Esophagus muscularis mucosa (tissue), 4 donors: ENCODE measurements at regions not wholly inside any gene's neighbourhood (a gene's known extent, or its start where the extent isn't known, plus 50 kb on each side); places are given as distances from the start of the nearest gene placed in this dataset.

Experiments
- DNase-seq: peaks from one replicate; pipeline ENCODE4 v3.0.0-alpha.2; 2017; ENCODE audit errors: extremely low spot score
- H3K27ac ChIP-seq, 4 donors: fragments of 200-600 bp; sonication (generic); replicated peaks in 1 of 4; 1 replicate in 3 of 4; 2 replicates in 1 of 4; pipeline ENCODE4 v1.5.1; 2016 to 2019; ENCODE audit warnings: mild to moderate bottlenecking in 1 of 4
- H3K27me3 ChIP-seq, 4 donors: fragments of 200-600 bp; sonication (generic); one replicate each; pipeline versions ENCODE4 v1.5.1 to v1.6.0; 2016 to 2019
- H3K36me3 ChIP-seq, 4 donors: fragments of 200-600 bp; sonication (generic); one replicate each; pipeline ENCODE4 v1.5.1; 2016 to 2019
- H3K4me1 ChIP-seq, 4 donors: fragments of 200-600 bp; sonication (generic); one replicate each; pipeline ENCODE4 v1.5.1; 2016 to 2019
- H3K4me3 ChIP-seq, 4 donors: fragments of 200-600 bp; sonication (generic); 1 replicate in 2 of 4; 2 replicates in 2 of 4; pipeline ENCODE4 v1.5.1; 2016 to 2019; ENCODE audit warnings: mild to moderate bottlenecking in 4 of 4, moderate library complexity in 1 of 4
- H3K9me3 ChIP-seq, 4 donors: fragments of 200-600 bp; sonication (generic); 1 replicate in 3 of 4; 2 replicates in 1 of 4; pipeline ENCODE4 v1.5.1; 2016 to 2019
- EP300 ChIP-seq: sonication (generic); formaldehyde crosslinking; IDR thresholded peaks from one replicate; pipeline ENCODE4 v1.6.1; 2017; ENCODE audit warnings: antibody characterized with exemption
- POLR2A ChIP-seq: fragments of 450-650 bp; IDR thresholded peaks from one replicate; pipeline ENCODE4 v1.6.1; 2017; ENCODE audit warnings: antibody characterized with exemption, moderate library complexity, mild to moderate bottlenecking, low read depth
- POLR2AphosphoS5 ChIP-seq, 2 donors: sonication (generic); formaldehyde crosslinking; IDR thresholded peaks; one replicate each; pipeline ENCODE4 v1.6.1; 2017; ENCODE audit warnings: antibody characterized with exemption in 2 of 2
- WGBS: methylation state at CpG from one replicate; pipeline ENCODE4 v1.1.5; 2018; 5-methylcytosine and 5-hydroxymethylcytosine counted together
- intact Hi-C: fragments of 100-400 bp; cut with DNase I; formaldehyde crosslinking; loops from one replicate; pipeline ENCODE4 v1.15.1; 2023
- TF ChIP-seq, protein P1 (sequence below), 3 experiments: fragments of 200-600 bp in 2 of 3; fragments of 450-650 bp in 1 of 3; sonication (generic) in 2 of 3; IDR thresholded peaks; one replicate each; pipeline ENCODE4 v1.5.1; 2017 to 2019; ENCODE audit warnings: antibody characterized with exemption in 3 of 3, mild to moderate bottlenecking in 2 of 3, moderate library complexity in 1 of 3

- Histone ChIP-seq H3K4me3 (no peak overlapping the region), H3K36me3 (no peaks in the 10 kb centered on the region), H3K4me1 (no peaks in the 10 kb centered on the region), H3K27ac (no peak overlapping the region), H3K27me3 (no peaks in the 10 kb centered on the region), H3K9me3 (no peaks in the 10 kb centered on the region)
- intact Hi-C loops = no loop called here
- no peak for DNase-seq
- TF ChIP-seq POLR2AphosphoS5 (IDR thresholded peaks at IDR 0.05) (no peak), EP300 (no peak), POLR2A (no peak)
- TF ChIP-seq, protein P1, sequence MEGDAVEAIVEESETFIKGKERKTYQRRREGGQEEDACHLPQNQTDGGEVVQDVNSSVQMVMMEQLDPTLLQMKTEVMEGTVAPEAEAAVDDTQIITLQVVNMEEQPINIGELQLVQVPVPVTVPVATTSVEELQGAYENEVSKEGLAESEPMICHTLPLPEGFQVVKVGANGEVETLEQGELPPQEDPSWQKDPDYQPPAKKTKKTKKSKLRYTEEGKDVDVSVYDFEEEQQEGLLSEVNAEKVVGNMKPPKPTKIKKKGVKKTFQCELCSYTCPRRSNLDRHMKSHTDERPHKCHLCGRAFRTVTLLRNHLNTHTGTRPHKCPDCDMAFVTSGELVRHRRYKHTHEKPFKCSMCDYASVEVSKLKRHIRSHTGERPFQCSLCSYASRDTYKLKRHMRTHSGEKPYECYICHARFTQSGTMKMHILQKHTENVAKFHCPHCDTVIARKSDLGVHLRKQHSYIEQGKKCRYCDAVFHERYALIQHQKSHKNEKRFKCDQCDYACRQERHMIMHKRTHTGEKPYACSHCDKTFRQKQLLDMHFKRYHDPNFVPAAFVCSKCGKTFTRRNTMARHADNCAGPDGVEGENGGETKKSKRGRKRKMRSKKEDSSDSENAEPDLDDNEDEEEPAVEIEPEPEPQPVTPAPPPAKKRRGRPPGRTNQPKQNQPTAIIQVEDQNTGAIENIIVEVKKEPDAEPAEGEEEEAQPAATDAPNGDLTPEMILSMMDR (IDR thresholded peaks at IDR 0.05) = no peak
- 86% methylated on average over 2 of the region's 2 CpGs for WGBS
Observed at GRCh38 chr13:68350554-68350953, 1120.4 kb upstream of the PCDH9 start.

- WGBS = 26% methylated on average over 3 of the region's 3 CpGs
- Histone ChIP-seq H3K4me3 (no peak overlapping the region), H3K27ac (no peak overlapping the region), H3K4me1 (no peaks in the 10 kb centered on the region), H3K36me3 (no peaks in the 10 kb centered on the region), H3K27me3 (no peaks in the 10 kb centered on the region), H3K9me3 (peaks cover 0 to 6% (median 0%) of the 10 kb centered on the region in 4 donors)
- intact Hi-C loops = no loop called here
- DNase-seq = no peak
- TF ChIP-seq EP300 = no peak
- TF ChIP-seq, protein P1 (IDR thresholded peaks at IDR 0.05) = no peak
- no peak for TF ChIP-seq POLR2AphosphoS5 (IDR thresholded peaks at IDR 0.05)
- no peak for TF ChIP-seq POLR2A
Observed at GRCh38 chr13:68347220-68347619, 1117.1 kb upstream of the PCDH9 start.

- 77% methylated on average over 1 of the region's 1 CpG for WGBS
- H3K4me1 ChIP-seq = no peaks in the 10 kb centered on the region
- H3K4me3 ChIP-seq = no peak overlapping the region
- H3K27ac ChIP-seq = no peak overlapping the region
- TF ChIP-seq POLR2AphosphoS5 (IDR thresholded peaks at IDR 0.05) (no peak), POLR2A (no peak), EP300 (no peak)
- TF ChIP-seq, protein P1 (IDR thresholded peaks at IDR 0.05) = no peak
- intact Hi-C loops = no loop called here
- no peak for DNase-seq
- no peaks in the 10 kb centered on the region for H3K36me3 ChIP-seq
- H3K9me3 ChIP-seq = peaks cover 0 to 6% (median 0%) of the 10 kb centered on the region in 4 donors
- H3K27me3 ChIP-seq = no peaks in the 10 kb centered on the region
Observed at GRCh38 chr13:68345963-68346531, 1115.9 kb upstream of the PCDH9 start.

DNA sequence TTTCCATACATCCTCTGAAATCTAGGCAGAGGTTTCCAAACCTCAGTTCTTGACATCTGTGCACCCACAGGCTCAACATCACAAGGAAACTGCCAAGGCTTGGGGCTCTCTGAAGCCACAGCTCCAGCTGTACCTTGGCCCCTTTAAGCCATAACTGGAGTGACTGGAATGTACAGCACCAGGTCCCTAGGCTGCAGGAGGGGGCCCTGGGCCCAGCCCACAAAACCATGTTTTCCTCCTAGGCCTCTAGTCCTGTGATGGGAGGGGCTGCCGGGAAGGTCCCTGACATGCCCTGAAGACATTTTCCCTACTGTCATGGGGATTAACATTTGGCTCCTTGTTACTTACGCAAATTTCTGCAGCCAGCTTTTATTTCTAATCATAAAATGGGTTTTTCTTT, 1093.0 kb upstream of the PCDH9 start:
- no peak for DNase-seq
- H3K4me1 ChIP-seq = no peaks in the 10 kb centered on the region
- no peaks in the 10 kb centered on the region for H3K36me3 ChIP-seq
- intact Hi-C loops = no loop called here
- H3K27ac ChIP-seq = no peak overlapping the region
- H3K4me3 ChIP-seq = no peak overlapping the region
- TF ChIP-seq EP300 = no peak
- no peak for TF ChIP-seq POLR2AphosphoS5 (IDR thresholded peaks at IDR 0.05)
- TF ChIP-seq, protein P1 (IDR thresholded peaks at IDR 0.05) = no peak
- TF ChIP-seq POLR2A = no peak
- WGBS = 86% methylated on average over 2 of the region's 2 CpGs
- H3K27me3 ChIP-seq = no peaks in the 10 kb centered on the region
- H3K9me3 ChIP-seq = peaks cover 0 to 14% (median 10%) of the 10 kb centered on the region in 4 donors

DNA sequence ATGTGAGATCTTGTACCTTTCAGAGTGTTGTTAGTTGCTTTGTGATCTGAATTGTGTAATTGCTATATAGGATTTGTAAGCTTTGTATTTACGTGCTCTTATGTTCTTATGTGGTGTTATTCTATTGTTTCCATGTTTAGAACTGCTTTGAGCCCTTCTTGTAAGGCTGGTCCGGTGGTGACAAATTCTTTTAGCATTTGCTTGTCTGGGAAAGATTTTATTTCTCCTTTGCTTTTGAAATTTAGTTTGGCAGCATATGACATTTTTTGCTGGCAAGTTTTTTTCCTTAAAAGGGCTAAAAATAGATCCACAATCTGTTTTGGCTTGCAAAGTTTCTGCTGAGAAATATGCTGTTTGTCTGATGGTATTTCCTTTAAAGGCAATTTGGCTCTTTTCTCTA, 1089.2 kb upstream of the PCDH9 start:
- TF ChIP-seq EP300 (no peak), POLR2A (no peak), POLR2AphosphoS5 (IDR thresholded peaks at IDR 0.05) (no peak)
- TF ChIP-seq, protein P1 (IDR thresholded peaks at IDR 0.05) = no peak
- intact Hi-C loops = no loop called here
- no peak overlapping the region for H3K27ac ChIP-seq
- peaks cover 0 to 14% (median 10%) of the 10 kb centered on the region in 4 donors for H3K9me3 ChIP-seq
- no peaks in the 10 kb centered on the region for H3K27me3 ChIP-seq
- H3K4me1 ChIP-seq = no peaks in the 10 kb centered on the region
- no peak for DNase-seq
- no peak overlapping the region for H3K4me3 ChIP-seq
- WGBS = 89% methylated on average over 2 of the region's 2 CpGs
- no peaks in the 10 kb centered on the region for H3K36me3 ChIP-seq
